Heart right ventricle (tissue), 16 donors: ENCODE measurements at regions not wholly inside any gene's neighbourhood (a gene's known extent, or its start where the extent isn't known, plus 50 kb on each side); places are given as distances from the start of the nearest gene placed in this dataset.

Experiments used
- ATAC-seq, 8 donors: fragments of 200-7000 bp; cut with Tn5 transposase; one replicate each; pipeline ENCODE4 v1.9.1; 2020; ENCODE audit warnings: mild to moderate bottlenecking in 8 of 8, moderate library complexity in 8 of 8, moderate number of reproducible peaks in 1 of 8
- DNase-seq, 2 donors: peaks; one replicate each; pipeline ENCODE4 v3.0.0-alpha.2; 2020
- H3K27ac ChIP-seq, 10 donors: fragments of 200-600 bp; sonication (generic) in 2 of 10; one replicate each; pipeline versions ENCODE4 v1.5.0 to v1.8.0; 2020 to 2022; ENCODE audit warnings: mild to moderate bottlenecking in 3 of 10
- H3K27me3 ChIP-seq, 7 donors: fragments of 200-600 bp; one replicate each; pipeline ENCODE4 v1.8.0; 2021 to 2022; ENCODE audit warnings: mild to moderate bottlenecking in 2 of 7
- H3K36me3 ChIP-seq, 9 donors: fragments of 200-600 bp; sonication (generic) in 1 of 9; one replicate each; pipeline versions ENCODE4 v1.5.0 to v1.8.0; 2020 to 2022; ENCODE audit warnings: mild to moderate bottlenecking in 2 of 9
- H3K4me1 ChIP-seq, 9 donors: fragments of 200-600 bp; sonication (generic) in 1 of 9; one replicate each; pipeline versions ENCODE4 v1.5.0 to v1.8.0; 2020 to 2022; ENCODE audit warnings: mild to moderate bottlenecking in 4 of 9
- H3K4me3 ChIP-seq, 10 donors: fragments of 200-600 bp; sonication (generic) in 2 of 10; one replicate each; pipeline versions ENCODE4 v1.5.0 to v1.8.0; 2020 to 2022; ENCODE audit warnings: mild to moderate bottlenecking in 7 of 10, moderate library complexity in 2 of 10
- H3K9me3 ChIP-seq, 11 donors: fragments of 200-600 bp in 10 of 11; sonication (generic) in 2 of 11; one replicate each; pipeline versions ENCODE4 v1.5.0 to v1.8.0; 2013 to 2022; ENCODE audit warnings: mild to moderate bottlenecking in 2 of 11, control low read depth in 1 of 11, moderate library complexity in 1 of 11
- CTCF ChIP-seq, 9 donors: fragments of 200-600 bp; sonication (generic) in 2 of 9; IDR thresholded peaks; one replicate each; pipeline versions ENCODE4 v1.5.0 to v1.8.0; 2021 to 2022; ENCODE audit warnings: antibody characterized with exemption in 9 of 9, mild to moderate bottlenecking in 5 of 9, moderate library complexity in 1 of 9
- WGBS, 2 donors: extraction: QIAGEN DNeasy Blood & Tissue Kit; methylation state at CpG; one replicate each; pipeline ENCODE4 v1.1.7; 2013; ENCODE audit warnings: inconsistent platforms in 1 of 2; 5-methylcytosine and 5-hydroxymethylcytosine counted together
- intact Hi-C, 10 donors: fragments of 100-400 bp; cut with DNase I; formaldehyde crosslinking; loops; one replicate each; pipeline versions ENCODE4 v1.11.1 to v1.14.2; 2022
- donor health status: Arrhythmogenic right ventricular cardiomyopathy.
- donor health status: ischemic (EF 13 %, LVEDD 7.1; RV severe dilation, severe dysfunction).
- donor health status: healthy with polysubstance abuse.
- donor health status: DM: no; HTN: yes; CAD: no.
- donor health status: DM: no; HTN: no; CAD: no.
- donor health status: ischemic (EF 25% LVEDD 6.9; RV normal size, moderate dysfunction).
- donor health status: ischemic (EF 25% LVEDD 5.7; RV mildly dilated, moderate dysfunction).
- donor health status: healthy.
- donor health status: DM: yes; HTN: yes; CAD: no.
- donor health status: Ischemic cardiomyopathy.
- donor health status: ischemic (EF 35%, LVEDD 5.7; RV mildly dilated, moderate dysfunction).
- donor health status: nonischemic (EF 11% LVEDD 7.7; RV severe dilation, severe dysfunction).
- donor health status: DM: yes; HTN: yes; CAD: no.
- donor health status: PGD.
- donor health status: ischemic (EF 29% LVEDD 5.4; RV normal size, mild dysfunction).
- donor health status: nonischemic (EF 23%, LVEDD 6.1; RV moderate dilation, normal function).

GRCh38 chr9:110025551-110026170 lies 182.3 kb downstream of the C9orf152 start:
- WGBS, 2 donors, result 90 to 95% methylated on average over 4 of the region's 4 CpGs
- H3K9me3 ChIP-seq, result no peaks in the 10 kb centered on the region
- no peak for TF ChIP-seq CTCF (IDR thresholded peaks at IDR 0.05)
- no peak for DNase-seq
- ATAC-seq, result no peak
- no peak overlapping the region for H3K4me3 ChIP-seq
- H3K4me1 ChIP-seq, result peaks cover 10 to 58% (median 55%) of the 10 kb centered on the region in 9 donors
- no peak overlapping the region for H3K27ac ChIP-seq
- no peaks in the 10 kb centered on the region for H3K36me3 ChIP-seq
- intact Hi-C loops, result no loop called here
- peaks cover 0 to under 1% (median 0%) of the 10 kb centered on the region in 7 donors for H3K27me3 ChIP-seq

- TF ChIP-seq CTCF (IDR thresholded peaks at IDR 0.05), result no peak
- DNase-seq (peak in 1 of 2 donors; percentile 49), ATAC-seq (peak in 7 of 8 donors; percentile 67 to 90 (median 79))
- H3K36me3 ChIP-seq, result no peaks in the 10 kb centered on the region
- no peaks in the 10 kb centered on the region for H3K27me3 ChIP-seq
- WGBS, 2 donors, result 31 to 43% methylated on average over 6 of the region's 6 CpGs
- no peak overlapping the region for H3K4me3 ChIP-seq
- intact Hi-C loops, result no loop called here
- peaks cover 10 to 50% (median 43%) of the 10 kb centered on the region in 9 donors for H3K4me1 ChIP-seq
- H3K9me3 ChIP-seq, result no peaks in the 10 kb centered on the region
- peak overlapping the region in 9 of 10 donors; percentile 0 to 79 (median 60) for H3K27ac ChIP-seq
Observed at GRCh38 chr9:110027671-110028081, 180.3 kb downstream of the C9orf152 start.

- no peak for TF ChIP-seq CTCF (IDR thresholded peaks at IDR 0.05)
- intact Hi-C loops, result no loop called here
- H3K36me3 ChIP-seq, result no peaks in the 10 kb centered on the region
- WGBS, 2 donors, result 59 to 68% methylated on average over 5 of the region's 5 CpGs
- H3K27me3 ChIP-seq, result no peaks in the 10 kb centered on the region
- peak overlapping the region in 9 of 10 donors; percentile 0 to 79 (median 60) for H3K27ac ChIP-seq
- no peaks in the 10 kb centered on the region for H3K9me3 ChIP-seq
- H3K4me3 ChIP-seq, result no peak overlapping the region
- ATAC-seq, result peak in 1 of 8 donors; percentile 38
- no peak for DNase-seq
- H3K4me1 ChIP-seq, result peaks cover 10 to 50% (median 43%) of the 10 kb centered on the region in 9 donors
Observed at GRCh38 chr9:110028271-110028670, 179.7 kb downstream of the C9orf152 start.

GRCh38 chr9:110028676-110029075 lies 179.3 kb downstream of the C9orf152 start:
- intact Hi-C loops, result no loop called here
- no peak for TF ChIP-seq CTCF (IDR thresholded peaks at IDR 0.05)
- ATAC-seq, result no peak
- Histone ChIP-seq H3K4me1 (peaks cover 10 to 50% (median 43%) of the 10 kb centered on the region in 9 donors), H3K9me3 (no peaks in the 10 kb centered on the region), H3K36me3 (no peaks in the 10 kb centered on the region), H3K27ac (peak overlapping the region in 8 of 10 donors; percentile 41 to 79 (median 63)), H3K4me3 (no peak overlapping the region), H3K27me3 (no peaks in the 10 kb centered on the region)
- 64 to 72% methylated on average over 3 of the region's 3 CpGs for WGBS, 2 donors
- no peak for DNase-seq
